Neuronal stem cell (in vitro differentiated cells): ENCODE measurements at regions not wholly inside any gene's neighbourhood (a gene's known extent, or its start where the extent isn't known, plus 50 kb on each side); places are given as distances from the start of the nearest gene placed in this dataset.

Experiments
- DNase-seq: peaks from one replicate; pipeline ENCODE4 v3.0.0-alpha.2; 2013; ENCODE audit warnings: low spot score
- H2AFZ ChIP-seq: one replicate; pipeline ENCODE4 v1.6.1; 2013; ENCODE audit warnings: mild to moderate bottlenecking, low read length, inconsistent platforms
- H2AK5ac ChIP-seq: 2 replicates; pipeline ENCODE4 v1.6.1; 2013; ENCODE audit warnings: low read depth, mild to moderate bottlenecking, inconsistent platforms, low read length, moderate library complexity, mixed read lengths
- H2BK120ac ChIP-seq: 2 replicates; pipeline ENCODE4 v1.6.1; 2013; ENCODE audit warnings: low read depth, mild to moderate bottlenecking, inconsistent platforms, low read length, moderate library complexity, mixed read lengths
- H2BK12ac ChIP-seq: one replicate; pipeline ENCODE4 v1.6.1; 2013; ENCODE audit warnings: low read length, inconsistent platforms
- H2BK15ac ChIP-seq: 2 replicates; pipeline ENCODE4 v1.6.1; 2013; ENCODE audit warnings: mild to moderate bottlenecking, low read length, inconsistent platforms, mixed read lengths
- H2BK5ac ChIP-seq: one replicate; pipeline ENCODE4 v1.6.1; 2013; ENCODE audit warnings: inconsistent platforms, mild to moderate bottlenecking, low read length, moderate library complexity
- H3K14ac ChIP-seq: one replicate; pipeline ENCODE4 v1.6.1; 2013; ENCODE audit warnings: low read length, inconsistent platforms
- H3K18ac ChIP-seq: 2 replicates; pipeline ENCODE4 v1.6.1; 2013; ENCODE audit warnings: low read length, inconsistent platforms
- H3K23ac ChIP-seq: 2 replicates; pipeline ENCODE4 v1.6.1; 2013; ENCODE audit warnings: low read depth, mild to moderate bottlenecking, mixed read lengths, low read length, inconsistent platforms; ENCODE audit not compliant: poor library complexity
- H3K27ac ChIP-seq: replicated peaks from 3 replicates; pipeline ENCODE4 v1.5.1; 2013; ENCODE audit warnings: low read length, inconsistent platforms
- H3K27me3 ChIP-seq, 3 experiments: 2 replicates each; pipeline ENCODE4 v1.6.1; 2013; ENCODE audit warnings: low read length in 3 of 3, mild to moderate bottlenecking in 2 of 3, inconsistent platforms in 1 of 3, low read depth in 1 of 3, mixed read lengths in 1 of 3, moderate library complexity in 1 of 3; ENCODE audit not compliant: control insufficient read depth in 3 of 3, insufficient read depth in 3 of 3
- H3K36me3 ChIP-seq, 2 donors: replicated peaks in 1 of 2; 2 replicates each; pipeline ENCODE4 v1.6.1; 2013; ENCODE audit warnings: low read length in 2 of 2; ENCODE audit not compliant: control insufficient read depth in 2 of 2, insufficient read depth in 2 of 2
- H3K4ac ChIP-seq: 2 replicates; pipeline ENCODE4 v1.6.1; 2013; ENCODE audit warnings: inconsistent platforms, mild to moderate bottlenecking, low read length, moderate library complexity
- H3K4me1 ChIP-seq, 2 donors: 1 replicate in 1 of 2; 2 replicates in 1 of 2; pipeline ENCODE4 v1.6.1; 2013; ENCODE audit warnings: low read length in 2 of 2, low read depth in 1 of 2; ENCODE audit not compliant: control insufficient read depth in 2 of 2, insufficient read depth in 1 of 2
- H3K4me2 ChIP-seq: one replicate; pipeline ENCODE4 v1.6.1; 2013; ENCODE audit warnings: mild to moderate bottlenecking, low read length, inconsistent platforms; ENCODE audit not compliant: insufficient read depth, poor library complexity, severe bottlenecking
- H3K4me3 ChIP-seq, 2 donors: 2 replicates each; pipeline ENCODE4 v1.5.1; 2013; ENCODE audit warnings: low read length in 2 of 2, mild to moderate bottlenecking in 2 of 2, inconsistent platforms in 1 of 2, moderate library complexity in 1 of 2
- H3K79me1 ChIP-seq: one replicate; pipeline ENCODE4 v1.6.1; 2013; ENCODE audit warnings: low read depth, mild to moderate bottlenecking, inconsistent platforms, low read length, moderate library complexity
- H3K9ac ChIP-seq: one replicate; pipeline ENCODE4 v1.6.1; 2013; ENCODE audit warnings: mild to moderate bottlenecking, low read depth, low read length, inconsistent platforms; ENCODE audit not compliant: poor library complexity
- H3K9me3 ChIP-seq, 2 donors: replicated peaks in 1 of 2; 2 replicates each; pipeline versions ENCODE3 to v1.6.1; 2013; ENCODE audit warnings: low read length in 2 of 2, mild to moderate bottlenecking in 2 of 2, inconsistent platforms in 1 of 2, low read depth in 1 of 2, mixed read lengths in 1 of 2, moderate library complexity in 1 of 2; ENCODE audit not compliant: control insufficient read depth in 2 of 2, insufficient read depth in 1 of 2
- H4K8ac ChIP-seq: one replicate; pipeline ENCODE4 v1.6.1; 2013; ENCODE audit warnings: low read depth, mild to moderate bottlenecking, inconsistent platforms, low read length, moderate library complexity
- H4K91ac ChIP-seq: one replicate; pipeline ENCODE4 v1.6.1; 2013; ENCODE audit warnings: low read length, low read depth, mild to moderate bottlenecking, inconsistent platforms; ENCODE audit not compliant: poor library complexity
- WGBS, 2 donors: extraction: QIAGEN DNeasy Blood & Tissue Kit; methylation state at CpG; one replicate each; pipeline ENCODE4 v1.1.7; 2013; ENCODE audit warnings: missing lambda C conversion rate in 2 of 2, mixed read lengths in 1 of 2; ENCODE audit not compliant: insufficient read length in 2 of 2, insufficient replicate concordance in 1 of 2; ENCODE audit errors: extremely low coverage in 2 of 2; 5-methylcytosine and 5-hydroxymethylcytosine counted together

GRCh38 chr20:22293886-22294285 lies 290.5 kb downstream of the FOXA2 start:
- H4K91ac ChIP-seq: no peak overlapping the region
- no peak overlapping the region for H3K4me3 ChIP-seq
- no peak overlapping the region for H3K9ac ChIP-seq
- H3K4me2 ChIP-seq: no peak overlapping the region
- no peak overlapping the region for H2AK5ac ChIP-seq
- H2BK120ac ChIP-seq: no peak overlapping the region
- H3K36me3 ChIP-seq: no peaks in the 10 kb centered on the region
- no peak overlapping the region for H2BK5ac ChIP-seq
- H3K9me3 ChIP-seq: no peaks in the 10 kb centered on the region
- no peaks in the 10 kb centered on the region for H3K79me1 ChIP-seq
- no peaks in the 10 kb centered on the region for H3K27me3 ChIP-seq
- H2BK15ac ChIP-seq: no peak overlapping the region
- no peak overlapping the region for H3K23ac ChIP-seq
- no CpG with 5 or more reads among the region's 4 CpGs for WGBS, 2 donors
- H3K4ac ChIP-seq: no peak overlapping the region
- H2AFZ ChIP-seq: no peak overlapping the region
- no peak overlapping the region for H3K18ac ChIP-seq
- no peak for DNase-seq
- H3K27ac ChIP-seq: no peak overlapping the region
- H4K8ac ChIP-seq: no peak overlapping the region
- H2BK12ac ChIP-seq: no peak overlapping the region
- H3K14ac ChIP-seq: no peak overlapping the region
- no peaks in the 10 kb centered on the region for H3K4me1 ChIP-seq

DNA sequence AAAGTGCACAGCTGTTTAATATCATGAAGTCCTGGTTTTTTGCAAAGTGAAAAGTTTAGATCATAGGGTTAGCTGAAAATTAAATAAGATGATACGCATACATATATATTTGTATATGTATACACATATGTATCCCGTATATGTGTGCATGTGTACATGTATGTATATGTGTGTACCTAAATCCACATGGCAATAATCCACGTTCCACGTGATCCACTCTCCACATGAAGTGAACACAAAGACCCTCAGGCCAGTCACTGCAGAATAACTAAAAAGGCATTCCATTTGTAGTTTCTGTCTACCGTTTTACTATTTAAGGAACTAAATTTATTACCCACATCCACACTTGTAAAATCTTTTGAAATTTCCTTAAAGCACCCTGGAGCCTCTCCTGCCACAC lies 294.9 kb downstream of the FOXA2 start:
- Histone ChIP-seq H3K14ac (no peak overlapping the region), H2BK15ac (no peak overlapping the region), H3K27me3 (no peaks in the 10 kb centered on the region), H3K18ac (no peak overlapping the region), H3K9ac (no peak overlapping the region), H3K4me3 (no peak overlapping the region), H2BK5ac (no peak overlapping the region), H3K23ac (no peak overlapping the region), H2BK12ac (no peak overlapping the region), H2BK120ac (no peak overlapping the region), H2AK5ac (no peak overlapping the region), H3K9me3 (no peaks in the 10 kb centered on the region), H4K91ac (no peak overlapping the region), H3K27ac (no peak overlapping the region), H3K4me1 (no peaks in the 10 kb centered on the region), H3K36me3 (no peaks in the 10 kb centered on the region), H4K8ac (no peak overlapping the region), H3K79me1 (no peaks in the 10 kb centered on the region), H3K4me2 (no peak overlapping the region), H3K4ac (no peak overlapping the region), H2AFZ (no peak overlapping the region)
- no CpG with 5 or more reads among the region's 5 CpGs for WGBS, 2 donors
- no peak for DNase-seq

GRCh38 chr20:22288957-22289356 lies 295.4 kb downstream of the FOXA2 start:
- H2BK5ac ChIP-seq: no peak overlapping the region
- no peaks in the 10 kb centered on the region for H3K79me1 ChIP-seq
- no peaks in the 10 kb centered on the region for H3K4me1 ChIP-seq
- H2BK120ac ChIP-seq: no peak overlapping the region
- H3K27ac ChIP-seq: no peak overlapping the region
- H3K9ac ChIP-seq: no peak overlapping the region
- H3K4ac ChIP-seq: no peak overlapping the region
- H3K23ac ChIP-seq: no peak overlapping the region
- no peak overlapping the region for H3K14ac ChIP-seq
- no peak overlapping the region for H4K91ac ChIP-seq
- no peak overlapping the region for H2AFZ ChIP-seq
- no peak overlapping the region for H3K4me3 ChIP-seq
- WGBS, 2 donors: no CpG with 5 or more reads among the region's 7 CpGs
- no peak overlapping the region for H2BK15ac ChIP-seq
- no peaks in the 10 kb centered on the region for H3K27me3 ChIP-seq
- H3K9me3 ChIP-seq: no peaks in the 10 kb centered on the region
- H3K4me2 ChIP-seq: no peak overlapping the region
- H2AK5ac ChIP-seq: no peak overlapping the region
- no peak overlapping the region for H4K8ac ChIP-seq
- H2BK12ac ChIP-seq: no peak overlapping the region
- DNase-seq: no peak
- H3K18ac ChIP-seq: no peak overlapping the region
- no peaks in the 10 kb centered on the region for H3K36me3 ChIP-seq

DNA sequence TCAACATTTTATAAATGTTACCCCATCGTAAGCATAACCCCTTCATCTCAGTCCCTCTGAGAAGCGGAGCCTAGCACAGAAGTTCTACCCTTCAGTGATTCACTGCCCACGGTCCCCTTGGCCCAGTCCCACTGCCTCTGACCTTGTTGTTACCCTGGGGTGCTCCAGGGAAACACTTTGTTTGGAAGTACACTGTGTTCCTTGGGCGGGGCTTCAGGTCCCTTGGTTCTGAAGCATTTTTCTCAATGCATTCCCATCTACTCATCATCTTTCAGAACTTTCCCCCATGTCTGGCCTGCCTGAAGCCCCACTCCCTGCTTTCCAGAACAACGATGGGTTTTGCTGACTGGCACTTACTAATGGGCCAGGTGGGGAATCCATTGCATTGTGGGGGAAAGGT lies 296.2 kb downstream of the FOXA2 start:
- Histone ChIP-seq H3K14ac (no peak overlapping the region), H2BK15ac (no peak overlapping the region), H3K4ac (no peak overlapping the region), H3K4me2 (no peak overlapping the region), H3K79me1 (no peaks in the 10 kb centered on the region), H2BK5ac (no peak overlapping the region), H2AFZ (no peak overlapping the region), H3K27ac (no peak overlapping the region), H3K9me3 (no peaks in the 10 kb centered on the region), H4K8ac (no peak overlapping the region), H2AK5ac (no peak overlapping the region), H2BK12ac (no peak overlapping the region), H4K91ac (no peak overlapping the region), H3K4me3 (no peak overlapping the region), H3K23ac (no peak overlapping the region), H3K36me3 (no peaks in the 10 kb centered on the region), H3K9ac (no peak overlapping the region), H3K27me3 (no peaks in the 10 kb centered on the region), H2BK120ac (no peak overlapping the region), H3K18ac (no peak overlapping the region), H3K4me1 (no peaks in the 10 kb centered on the region)
- DNase-seq: no peak
- WGBS, 2 donors: no CpG with 5 or more reads among the region's 5 CpGs
